ENCODE measurements at regions not wholly inside any gene's neighbourhood (a gene's known extent, or its start where the extent isn't known, plus 50 kb on each side); places are given as distances from the start of the nearest gene placed in this dataset.

- Histone ChIP-seq H3K27me3 (no peaks in the 10 kb centered on the region), H3K9me3 (peaks cover 0 to 2% (median 0%) of the 10 kb centered on the region in 4 donors), H3K27ac (no peak overlapping the region), H3K4me3 (no peak overlapping the region), H3K36me3 (no peaks in the 10 kb centered on the region), H3K4me1 (no peaks in the 10 kb centered on the region)
- DNase-seq, result no peak
- WGBS, 2 donors, result 48 to 84% methylated on average over 1 of the region's 1 CpG
- TF ChIP-seq POLR2AphosphoS5 (IDR thresholded peaks at IDR 0.05) (no peak), EP300 (IDR thresholded peaks at IDR 0.05) (no peak), POLR2A (IDR thresholded peaks at IDR 0.05) (no peak), CTCF (IDR thresholded peaks at IDR 0.05) (no peak)
- intact Hi-C loops (cut with DNase I), result no loop called here
Observed at GRCh38 chr7:52854681-52855080, 180.8 kb upstream of the POM121L12 start.

GRCh38 chr7:52851547-52851946 lies 183.9 kb upstream of the POM121L12 start:
- Histone ChIP-seq H3K27ac (no peak overlapping the region), H3K4me1 (no peaks in the 10 kb centered on the region), H3K9me3 (peaks cover 0 to 4% (median 0%) of the 10 kb centered on the region in 4 donors), H3K4me3 (no peak overlapping the region), H3K36me3 (no peaks in the 10 kb centered on the region), H3K27me3 (no peaks in the 10 kb centered on the region)
- intact Hi-C loops (cut with DNase I), result no loop called here
- TF ChIP-seq POLR2A (IDR thresholded peaks at IDR 0.05) (no peak), EP300 (IDR thresholded peaks at IDR 0.05) (no peak), CTCF (IDR thresholded peaks at IDR 0.05) (no peak)
- 39 to 49% methylated on average over 2 of the region's 2 CpGs for WGBS, 2 donors
- no peak for DNase-seq

DNA sequence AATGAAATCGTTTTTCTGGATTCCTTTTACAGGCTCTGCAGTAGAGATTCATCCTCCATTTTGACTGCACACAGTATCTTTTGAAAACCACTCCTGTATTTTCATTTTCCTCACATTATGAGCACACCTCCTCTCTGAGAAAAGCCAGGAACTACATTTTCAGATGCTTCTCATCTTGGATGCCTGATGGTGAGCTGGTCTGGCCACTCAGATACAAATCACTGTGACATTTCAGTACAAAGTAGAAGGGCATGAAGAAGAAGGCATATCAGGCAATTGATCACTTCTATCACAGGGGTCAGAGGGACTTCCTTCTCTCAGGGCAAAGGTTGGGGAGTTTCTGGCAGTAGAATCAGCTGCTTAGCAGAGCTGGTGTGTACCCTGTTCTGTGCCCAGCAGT lies 192.0 kb upstream of the POM121L12 start:
- Histone ChIP-seq H3K4me1 (peaks cover 0 to 29% (median 7%) of the 10 kb centered on the region in 4 donors), H3K36me3 (no peaks in the 10 kb centered on the region), H3K27me3 (no peaks in the 10 kb centered on the region), H3K4me3 (no peak overlapping the region), H3K27ac (no peak overlapping the region), H3K9me3 (peaks cover 0 to 4% (median 0%) of the 10 kb centered on the region in 4 donors)
- intact Hi-C loops (cut with DNase I), result no loop called here
- TF ChIP-seq POLR2AphosphoS5 (IDR thresholded peaks at IDR 0.05) (no peak), CTCF (IDR thresholded peaks at IDR 0.05) (no peak), EP300 (IDR thresholded peaks at IDR 0.05) (no peak), POLR2A (IDR thresholded peaks at IDR 0.05) (no peak)
- no peak for DNase-seq
- 10 to 20% methylated on average over 1 of the region's 1 CpG for WGBS, 2 donors

DNA sequence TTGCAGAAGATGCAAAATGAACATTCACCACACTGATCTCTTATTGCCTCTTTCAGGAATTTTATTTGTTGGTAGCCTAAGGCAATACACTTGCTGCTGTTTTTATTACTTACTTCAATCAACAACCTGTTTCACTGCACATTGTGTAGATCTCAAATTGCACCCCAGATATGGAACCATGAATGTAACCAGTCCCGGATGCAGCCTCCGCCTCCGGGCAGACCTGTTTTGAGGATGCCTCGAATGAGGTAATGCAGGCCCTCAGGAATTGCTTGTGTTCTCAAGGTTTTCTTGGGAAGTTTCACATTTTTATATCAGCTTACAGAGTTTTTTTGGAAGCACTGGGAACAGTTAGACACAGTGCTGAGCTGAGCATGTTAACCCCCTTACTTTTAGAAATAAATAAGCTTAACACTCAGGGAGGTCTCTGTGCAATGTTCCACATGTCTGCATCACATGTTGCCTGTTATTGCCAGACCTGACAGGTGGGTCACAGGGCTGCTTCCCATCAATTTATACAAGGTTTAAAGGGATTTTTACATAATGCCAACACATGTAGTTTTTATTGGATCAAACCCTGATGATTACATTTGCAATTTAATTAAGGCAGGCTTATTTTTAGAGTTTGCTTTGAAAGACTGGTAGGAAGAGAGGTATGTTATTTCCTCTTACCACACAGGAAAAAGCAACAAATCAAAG lies 193.1 kb upstream of the POM121L12 start:
- peaks cover 0 to 30% (median 7%) of the 10 kb centered on the region in 4 donors for H3K4me1 ChIP-seq
- H3K36me3 ChIP-seq, result no peaks in the 10 kb centered on the region
- H3K9me3 ChIP-seq, result peaks cover 0 to 4% (median 0%) of the 10 kb centered on the region in 4 donors
- no peak overlapping the region for H3K27ac ChIP-seq
- intact Hi-C loops (cut with DNase I), result no loop called here
- TF ChIP-seq CTCF (IDR thresholded peaks at IDR 0.05), result no peak
- TF ChIP-seq EP300 (IDR thresholded peaks at IDR 0.05), result no peak
- no peak overlapping the region for H3K4me3 ChIP-seq
- H3K27me3 ChIP-seq, result no peaks in the 10 kb centered on the region
- WGBS, 2 donors, result 75 to 81% methylated on average over 4 of the region's 4 CpGs
- no peak for DNase-seq

- Histone ChIP-seq H3K4me1 (peaks cover 0 to 30% (median 7%) of the 10 kb centered on the region in 4 donors), H3K9me3 (no peaks in the 10 kb centered on the region), H3K36me3 (no peaks in the 10 kb centered on the region), H3K27ac (peak overlapping the region in 1 of 4 donors; percentile 42), H3K27me3 (no peaks in the 10 kb centered on the region), H3K4me3 (peak overlapping the region in 1 of 4 donors; percentile 27)
- no peak for TF ChIP-seq EP300 (IDR thresholded peaks at IDR 0.05)
- no peak for TF ChIP-seq CTCF (IDR thresholded peaks at IDR 0.05)
- no peak for TF ChIP-seq POLR2AphosphoS5 (IDR thresholded peaks at IDR 0.05)
- no peak for TF ChIP-seq POLR2A (IDR thresholded peaks at IDR 0.05)
- 0 to 41% methylated on average over 1 of the region's 1 CpG for WGBS, 2 donors
- no peak for DNase-seq
- intact Hi-C loops (cut with DNase I), result no loop called here
Observed at GRCh38 chr7:52838981-52839411, 196.4 kb upstream of the POM121L12 start.

Measured in sigmoid colon (tissue), 6 donors.